Immature natural killer cell (primary cell): ENCODE measurements at regions not wholly inside any gene's neighbourhood (a gene's known extent, or its start where the extent isn't known, plus 50 kb on each side); places are given as distances from the start of the nearest gene placed in this dataset.

Experiments used
- DNase-seq, 3 donors: peaks; one replicate each; pipeline ENCODE4 v3.0.0; 2022; ENCODE audit warnings: mixed read lengths in 1 of 3
- H3K27ac Mint-ChIP-seq, 6 donors: one replicate each; pipeline ENCODE4 v1.8.0; 2020; ENCODE audit warnings: mixed read lengths in 6 of 6, mild to moderate bottlenecking in 5 of 6, inconsistent platforms in 4 of 6, moderate library complexity in 3 of 6
- H3K27me3 Mint-ChIP-seq, 3 donors: one replicate each; pipeline ENCODE4 v1.8.0; 2020 to 2021; ENCODE audit warnings: low read depth in 3 of 3, mild to moderate bottlenecking in 3 of 3, mixed read lengths in 3 of 3, moderate library complexity in 3 of 3, inconsistent platforms in 1 of 3
- H3K36me3 Mint-ChIP-seq, 3 donors: one replicate each; pipeline ENCODE4 v1.8.0; 2020; ENCODE audit warnings: mixed read lengths in 3 of 3, inconsistent platforms in 2 of 3, mild to moderate bottlenecking in 2 of 3
- H3K4me1 Mint-ChIP-seq, 2 donors: one replicate each; pipeline ENCODE4 v1.8.0; 2020; ENCODE audit warnings: inconsistent platforms in 2 of 2, mild to moderate bottlenecking in 2 of 2, mixed read lengths in 2 of 2, moderate library complexity in 1 of 2
- H3K4me3 Mint-ChIP-seq, 5 donors: one replicate each; pipeline ENCODE4 v1.8.0; 2020; ENCODE audit warnings: mild to moderate bottlenecking in 5 of 5, mixed read lengths in 5 of 5, inconsistent platforms in 3 of 5, moderate library complexity in 3 of 5
- H3K9me3 Mint-ChIP-seq, 6 donors: one replicate each; pipeline ENCODE4 v1.8.0; 2020; ENCODE audit warnings: mild to moderate bottlenecking in 6 of 6, mixed read lengths in 6 of 6, inconsistent platforms in 4 of 6, moderate library complexity in 3 of 6

DNA sequence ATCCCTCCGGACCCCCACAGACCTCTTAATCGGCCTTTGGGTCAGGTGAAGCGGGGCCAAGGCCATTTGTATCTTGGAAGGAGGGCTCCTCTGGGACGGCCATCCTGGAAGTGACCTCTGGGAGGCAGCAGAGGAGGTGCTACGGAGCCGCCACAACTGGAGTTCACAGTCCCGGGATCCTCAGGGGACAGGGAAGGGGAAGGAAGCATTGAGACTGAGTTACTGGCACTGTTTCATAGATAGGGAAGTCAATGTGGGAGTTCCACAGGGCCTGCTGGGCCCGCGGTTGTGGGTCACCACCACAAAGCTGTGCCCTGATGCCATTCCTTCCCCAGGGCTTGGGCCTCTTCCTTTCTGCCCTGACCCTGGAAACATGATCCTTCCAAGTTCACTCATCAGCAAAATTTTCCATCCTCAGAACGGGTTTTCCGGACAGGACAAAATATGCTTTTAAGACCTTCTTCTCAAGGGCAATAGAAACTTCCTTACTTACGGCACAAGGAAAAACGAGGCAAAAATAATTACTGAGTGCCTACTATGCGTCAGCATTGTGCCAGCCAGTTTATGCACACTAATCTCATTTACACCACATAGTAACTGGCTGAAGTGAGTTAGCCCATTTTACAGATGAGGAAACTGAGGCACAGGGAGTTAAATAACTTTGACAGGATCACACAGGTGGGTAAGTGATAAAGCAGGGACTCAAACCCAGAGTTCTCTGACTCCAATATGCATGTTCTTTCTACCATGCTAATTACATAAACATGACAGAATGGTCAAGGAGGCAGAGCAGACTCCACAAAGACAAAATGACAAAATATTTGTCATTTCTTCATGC, 143.8 kb downstream of the UNC5CL start:
- Mint-ChIP-seq H3K9me3 (no peaks in the 10 kb centered on the region), H3K27me3 (peaks cover 2 to 11% (median 5%) of the 10 kb centered on the region in 3 donors), H3K27ac (no peak overlapping the region), H3K36me3 (no peaks in the 10 kb centered on the region), H3K4me3 (no peak overlapping the region), H3K4me1 (no peaks in the 10 kb centered on the region)
- DNase-seq: no peak

DNA sequence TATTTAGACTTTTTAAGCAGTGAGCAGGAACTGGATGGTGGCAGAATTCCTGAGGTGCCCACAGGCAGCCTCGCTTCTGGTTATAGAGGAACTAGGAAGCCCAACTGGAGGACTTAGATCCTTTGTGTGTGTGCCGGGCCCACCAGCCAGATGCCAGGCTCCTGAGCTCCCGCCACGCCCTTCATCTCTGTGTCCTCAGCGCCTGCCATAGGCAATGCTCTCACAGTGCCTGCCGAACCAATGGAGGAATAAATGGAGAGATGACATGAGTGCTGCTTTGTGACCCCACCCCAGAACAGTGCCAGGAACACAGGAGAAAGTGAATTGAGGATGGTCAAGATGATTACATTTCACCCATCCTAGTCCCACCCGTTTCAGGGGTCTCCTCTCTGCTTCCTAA, 146.0 kb downstream of the UNC5CL start:
- Mint-ChIP-seq H3K4me3 (no peak overlapping the region), H3K27ac (no peak overlapping the region), H3K4me1 (no peaks in the 10 kb centered on the region), H3K9me3 (no peaks in the 10 kb centered on the region), H3K36me3 (no peaks in the 10 kb centered on the region), H3K27me3 (peaks cover 2 to 9% (median 7%) of the 10 kb centered on the region in 3 donors)
- DNase-seq: no peak

DNA sequence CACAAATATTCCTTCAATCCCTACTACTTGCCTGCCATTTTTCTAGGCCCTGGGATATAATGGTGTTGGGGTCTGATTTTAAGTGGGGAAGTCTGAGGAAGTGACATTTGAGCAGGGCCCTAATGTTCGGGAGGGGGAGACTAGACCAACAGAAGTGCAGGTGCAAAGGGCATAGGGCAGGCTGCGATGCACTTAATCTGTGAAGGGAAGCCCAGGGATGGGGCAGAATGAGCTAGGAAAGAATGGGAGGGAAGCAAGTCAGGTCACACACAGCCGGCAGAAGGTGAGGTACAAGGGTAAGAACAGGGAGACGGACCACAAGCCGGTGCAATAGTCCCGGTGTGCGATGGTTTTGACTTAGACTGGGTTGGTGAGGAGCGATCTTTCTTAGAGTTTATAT, 146.8 kb downstream of the UNC5CL start:
- Mint-ChIP-seq H3K4me1 (no peaks in the 10 kb centered on the region), H3K27ac (no peak overlapping the region), H3K27me3 (peaks cover under 1 to 7% (median 7%) of the 10 kb centered on the region in 3 donors), H3K4me3 (no peak overlapping the region), H3K36me3 (no peaks in the 10 kb centered on the region), H3K9me3 (no peaks in the 10 kb centered on the region)
- DNase-seq: no peak

DNA sequence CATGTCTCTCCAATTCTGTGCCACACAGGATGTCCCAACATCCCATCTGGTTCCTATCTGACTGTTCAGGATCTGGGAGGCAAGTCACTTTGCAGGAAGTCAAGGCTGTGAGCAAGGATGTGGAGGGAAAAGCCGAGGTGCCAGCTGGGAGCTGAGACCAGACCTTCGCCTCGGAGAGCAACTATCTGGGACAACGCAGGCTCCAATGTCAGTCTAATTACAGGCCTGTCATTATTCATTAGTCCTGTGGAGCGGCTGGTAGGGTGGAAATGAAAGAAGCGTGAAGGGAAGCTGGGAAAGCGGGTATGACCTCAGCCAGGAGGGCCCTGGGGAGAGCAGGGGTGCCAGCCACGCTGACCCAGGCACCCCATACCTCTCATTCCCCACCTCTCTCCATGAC, 147.3 kb downstream of the UNC5CL start:
- Mint-ChIP-seq H3K9me3 (no peaks in the 10 kb centered on the region), H3K4me1 (no peaks in the 10 kb centered on the region), H3K4me3 (no peak overlapping the region), H3K36me3 (no peaks in the 10 kb centered on the region), H3K27me3 (peaks cover 0 to 8% (median 6%) of the 10 kb centered on the region in 3 donors), H3K27ac (no peak overlapping the region)
- DNase-seq: no peak

DNA sequence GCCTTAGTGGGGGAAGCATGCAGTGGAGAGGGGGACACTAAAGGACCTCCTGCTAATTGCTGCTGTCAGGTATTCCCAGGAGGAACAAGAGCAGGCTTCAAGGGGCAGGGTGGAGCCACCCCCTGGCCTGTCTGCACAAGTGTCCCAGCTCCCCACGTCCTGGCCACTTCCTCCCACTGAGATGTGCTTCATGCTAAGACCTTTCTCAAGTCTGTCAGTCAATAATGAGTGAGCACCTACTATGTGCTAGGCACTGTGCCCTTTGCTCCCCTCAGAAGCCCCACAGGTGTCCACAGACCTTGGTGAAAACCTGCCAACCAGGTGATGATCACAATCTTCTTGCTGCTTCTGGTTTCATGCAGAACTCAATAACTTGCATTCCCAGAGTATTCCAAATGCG, 147.9 kb downstream of the UNC5CL start:
- no peak for DNase-seq
- peaks cover 2 to 9% (median 6%) of the 10 kb centered on the region in 3 donors for H3K27me3 Mint-ChIP-seq
- H3K4me1 Mint-ChIP-seq: no peaks in the 10 kb centered on the region
- H3K36me3 Mint-ChIP-seq: no peaks in the 10 kb centered on the region
- H3K4me3 Mint-ChIP-seq: no peak overlapping the region
- no peaks in the 10 kb centered on the region for H3K9me3 Mint-ChIP-seq
- no peak overlapping the region for H3K27ac Mint-ChIP-seq

DNA sequence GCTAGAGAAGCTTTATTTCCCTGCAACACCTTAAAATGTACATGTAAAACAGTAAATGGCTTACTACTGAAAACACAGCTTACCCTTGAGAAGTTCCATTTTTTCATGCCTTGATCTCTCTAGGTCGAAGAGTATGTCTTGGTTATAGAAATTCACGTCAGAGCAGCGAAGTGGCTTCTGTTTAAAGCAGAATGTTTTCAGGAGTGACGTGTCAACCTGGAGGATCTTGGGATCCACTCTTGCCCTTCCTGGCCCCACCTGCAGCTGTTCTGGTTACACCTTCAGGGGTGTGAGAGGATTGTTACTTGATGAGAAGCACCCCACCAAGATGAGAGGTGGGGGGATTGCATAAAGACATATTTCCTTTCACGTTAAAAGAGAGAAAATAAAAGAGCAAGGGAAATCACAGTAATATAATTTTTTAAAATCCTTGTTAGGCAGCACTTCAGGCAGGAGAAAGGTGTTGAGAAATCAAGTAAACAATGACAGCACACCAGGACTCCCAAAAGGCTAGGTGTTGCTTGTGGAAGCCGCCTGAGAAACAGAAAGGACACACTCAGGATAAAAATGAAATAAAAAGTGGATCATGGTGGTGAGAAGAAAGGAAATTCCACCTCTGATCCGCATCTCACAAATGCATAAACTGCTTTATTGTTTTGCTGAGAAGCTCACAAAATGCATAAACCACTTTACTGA, 149.7 kb downstream of the UNC5CL start:
- no peak overlapping the region for H3K4me3 Mint-ChIP-seq
- no peaks in the 10 kb centered on the region for H3K9me3 Mint-ChIP-seq
- H3K36me3 Mint-ChIP-seq: no peaks in the 10 kb centered on the region
- DNase-seq: no peak
- H3K27ac Mint-ChIP-seq: no peak overlapping the region
- H3K4me1 Mint-ChIP-seq: no peaks in the 10 kb centered on the region
- H3K27me3 Mint-ChIP-seq: peaks cover 2 to 7% (median 6%) of the 10 kb centered on the region in 3 donors

DNA sequence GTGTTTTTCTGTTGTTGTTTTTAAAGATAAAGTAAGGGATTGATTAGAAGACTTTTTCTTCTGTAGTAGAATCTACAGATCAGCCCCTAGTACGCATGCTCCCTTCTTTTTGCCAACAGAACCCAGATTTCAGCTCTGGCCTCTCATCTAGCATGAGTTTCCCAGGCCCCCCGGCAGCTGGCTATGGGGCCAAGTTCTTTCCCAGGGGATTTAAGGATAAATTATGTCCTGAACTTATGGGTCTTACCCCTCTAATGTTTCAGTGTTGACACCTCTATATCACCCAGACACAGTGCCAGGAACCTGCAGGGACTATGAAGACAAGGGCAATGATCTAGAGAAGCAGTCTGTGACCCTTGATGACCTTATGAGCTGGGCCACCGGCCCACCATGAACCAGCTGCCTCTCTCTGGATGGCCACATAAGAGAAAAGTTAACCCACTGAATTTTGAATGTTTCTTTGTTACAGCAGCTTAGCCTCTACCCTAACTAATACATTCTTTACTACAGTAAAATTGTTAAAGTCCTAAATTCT, 150.5 kb downstream of the UNC5CL start:
- Mint-ChIP-seq H3K27me3 (peaks cover 2 to 9% (median 7%) of the 10 kb centered on the region in 3 donors), H3K4me1 (no peaks in the 10 kb centered on the region), H3K4me3 (no peak overlapping the region), H3K36me3 (no peaks in the 10 kb centered on the region), H3K9me3 (no peaks in the 10 kb centered on the region), H3K27ac (no peak overlapping the region)
- DNase-seq: no peak

DNA sequence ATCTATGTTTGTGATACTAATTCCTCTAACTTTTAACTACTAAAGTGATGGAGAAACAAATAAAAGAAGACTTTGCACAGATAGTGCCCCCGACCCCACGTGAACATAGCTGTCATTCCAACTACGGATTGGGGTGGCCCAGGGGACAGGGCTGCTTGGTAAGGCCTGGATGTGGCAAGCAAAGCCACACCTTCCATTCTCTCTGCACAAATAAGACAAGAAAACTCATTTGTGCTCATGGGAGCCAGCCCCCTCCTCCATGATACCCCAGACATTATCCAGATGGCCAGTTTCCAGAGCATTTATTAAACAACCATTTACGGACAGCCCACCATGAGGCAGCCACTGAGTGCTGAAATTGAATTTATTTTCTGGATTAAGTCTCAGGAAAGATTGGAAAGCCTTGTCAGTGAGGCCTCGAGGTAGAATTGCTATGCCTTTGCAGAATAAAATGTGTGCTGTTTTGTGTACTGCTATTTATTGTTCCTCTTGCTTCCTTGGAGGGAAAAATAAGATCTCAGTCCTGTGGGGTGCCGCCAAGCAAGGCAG, 151.2 kb downstream of the UNC5CL start:
- H3K27me3 Mint-ChIP-seq: peaks cover 2 to 9% (median 7%) of the 10 kb centered on the region in 3 donors
- H3K27ac Mint-ChIP-seq: no peak overlapping the region
- H3K9me3 Mint-ChIP-seq: no peaks in the 10 kb centered on the region
- no peaks in the 10 kb centered on the region for H3K4me1 Mint-ChIP-seq
- no peak overlapping the region for H3K4me3 Mint-ChIP-seq
- H3K36me3 Mint-ChIP-seq: no peaks in the 10 kb centered on the region
- no peak for DNase-seq

DNA sequence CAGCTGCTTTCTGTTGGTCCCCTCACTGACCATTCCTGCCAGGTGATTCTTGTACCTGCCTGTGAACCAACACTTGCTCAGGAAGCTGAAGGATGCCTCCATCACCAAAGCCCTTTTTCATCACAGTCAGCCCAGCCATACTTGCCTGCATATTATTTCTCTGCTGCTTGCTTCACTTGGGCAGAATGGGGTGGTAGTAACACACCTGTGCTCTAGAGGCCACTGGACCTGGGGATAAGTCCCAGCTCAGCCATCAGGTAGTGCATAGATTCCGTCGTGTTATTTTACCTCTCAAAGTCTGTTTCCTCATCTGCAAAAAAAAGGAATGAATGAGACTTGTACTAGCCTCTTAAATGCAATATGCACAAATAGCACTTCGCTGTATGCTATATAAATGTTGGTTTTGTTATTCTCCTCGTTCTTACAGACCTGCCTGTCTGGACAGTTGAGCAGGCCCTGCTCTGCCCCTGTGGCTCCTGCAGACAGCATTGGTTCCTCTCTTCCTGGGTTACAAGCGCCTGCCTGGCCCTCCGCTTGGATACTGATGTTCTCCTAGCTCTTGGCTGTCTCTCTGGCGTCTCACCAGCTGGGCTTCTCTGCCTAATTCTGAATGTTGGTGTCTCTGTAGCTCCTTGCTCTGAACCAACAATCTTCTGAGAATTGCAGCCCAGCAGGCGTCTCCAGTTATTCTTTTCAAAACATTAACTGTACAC, 151.8 kb downstream of the UNC5CL start:
- H3K27ac Mint-ChIP-seq: no peak overlapping the region
- H3K9me3 Mint-ChIP-seq: no peaks in the 10 kb centered on the region
- peaks cover 2 to 9% (median 7%) of the 10 kb centered on the region in 3 donors for H3K27me3 Mint-ChIP-seq
- H3K4me3 Mint-ChIP-seq: no peak overlapping the region
- no peaks in the 10 kb centered on the region for H3K4me1 Mint-ChIP-seq
- no peak for DNase-seq
- no peaks in the 10 kb centered on the region for H3K36me3 Mint-ChIP-seq

DNA sequence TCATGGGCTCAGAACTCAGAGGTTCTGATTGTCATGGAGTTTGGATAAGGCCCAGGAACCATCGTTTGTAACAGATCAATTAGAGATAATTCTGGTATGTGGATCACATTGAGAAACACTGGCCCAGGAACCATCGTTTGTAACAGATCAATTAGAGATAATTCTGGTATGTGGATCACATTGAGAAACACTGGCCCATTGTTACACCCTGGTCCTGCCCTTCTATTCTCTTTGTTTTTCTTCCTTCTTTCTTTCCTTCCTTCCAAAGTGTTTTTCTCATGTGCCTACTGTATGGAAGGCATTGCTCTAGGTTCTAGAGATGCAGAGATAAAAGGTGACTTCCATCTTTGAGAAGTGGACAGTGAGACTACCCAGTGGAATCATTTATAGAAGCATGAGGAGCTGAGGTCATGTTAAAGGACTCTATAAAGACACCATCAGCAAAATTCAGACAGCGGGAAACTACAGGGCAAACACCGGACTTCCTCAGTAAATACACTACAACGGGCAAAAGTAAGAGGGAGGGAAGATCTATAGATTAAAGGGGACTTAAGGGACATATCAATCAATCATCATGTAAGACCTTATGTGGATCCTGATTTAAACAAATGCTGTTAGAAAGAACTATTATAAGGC, 153.8 kb downstream of the UNC5CL start:
- no peak overlapping the region for H3K4me3 Mint-ChIP-seq
- H3K27me3 Mint-ChIP-seq: peaks cover 2 to 10% (median 6%) of the 10 kb centered on the region in 3 donors
- DNase-seq: no peak
- peaks cover 3 to 6% of the 10 kb centered on the region in 2 donors for H3K4me1 Mint-ChIP-seq
- no peaks in the 10 kb centered on the region for H3K36me3 Mint-ChIP-seq
- no peak overlapping the region for H3K27ac Mint-ChIP-seq
- no peaks in the 10 kb centered on the region for H3K9me3 Mint-ChIP-seq

DNA sequence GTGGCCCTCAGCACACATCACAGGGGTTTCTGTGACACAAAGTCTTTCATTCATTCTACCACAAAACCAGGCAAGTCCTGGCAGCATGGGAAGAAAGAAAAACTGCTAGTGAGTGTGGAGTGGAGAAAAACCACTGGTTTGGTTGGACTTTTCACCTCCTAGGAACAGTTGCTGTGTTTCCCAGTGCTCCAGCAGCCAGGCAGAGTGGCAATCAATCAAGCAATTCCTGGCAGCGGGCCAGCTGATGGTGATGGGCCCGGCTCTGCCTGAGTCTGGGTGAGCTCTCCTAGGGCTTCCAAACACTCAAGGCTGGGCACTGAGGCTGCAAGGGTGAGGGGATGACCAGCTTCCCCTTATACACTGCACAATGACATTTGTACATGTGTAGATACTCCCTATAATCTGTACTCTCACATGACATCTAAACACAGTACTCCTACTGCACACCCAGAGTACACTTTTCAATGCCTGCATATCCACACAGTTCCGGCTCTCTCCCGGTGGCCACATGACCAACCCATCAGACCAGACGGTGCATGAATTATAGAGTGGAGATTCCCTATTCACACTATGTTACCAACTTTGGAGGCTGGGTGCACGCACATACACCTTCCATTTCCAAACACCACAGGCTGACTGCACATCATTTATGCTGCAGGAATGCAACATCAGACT, 156.6 kb downstream of the UNC5CL start:
- no peak overlapping the region for H3K27ac Mint-ChIP-seq
- H3K27me3 Mint-ChIP-seq: peaks cover 3 to 8% (median 3%) of the 10 kb centered on the region in 3 donors
- peaks cover 3 to 6% of the 10 kb centered on the region in 2 donors for H3K4me1 Mint-ChIP-seq
- H3K9me3 Mint-ChIP-seq: no peaks in the 10 kb centered on the region
- H3K4me3 Mint-ChIP-seq: no peak overlapping the region
- no peaks in the 10 kb centered on the region for H3K36me3 Mint-ChIP-seq
- no peak for DNase-seq

DNA sequence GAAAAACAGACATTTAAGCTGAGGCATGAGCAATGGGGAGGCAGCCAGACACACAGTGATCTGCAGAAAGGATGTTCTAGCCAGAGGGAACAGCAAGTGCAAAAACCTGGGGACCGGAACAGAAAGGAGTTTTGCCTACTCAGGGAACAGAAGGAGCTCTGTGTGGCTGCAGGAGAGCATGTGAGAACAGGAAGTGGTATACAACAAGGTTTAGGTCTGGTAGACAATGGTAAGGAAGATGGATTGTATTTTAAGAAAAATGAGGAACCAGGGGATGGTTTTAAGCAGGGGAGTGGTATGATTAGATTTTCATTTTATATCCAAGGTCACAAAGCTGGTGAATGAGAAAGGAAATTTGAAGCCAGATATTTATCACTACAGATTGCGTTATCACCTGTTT, 157.5 kb downstream of the UNC5CL start:
- H3K27ac Mint-ChIP-seq: no peak overlapping the region
- H3K4me1 Mint-ChIP-seq: peaks cover 3 to 6% of the 10 kb centered on the region in 2 donors
- no peak overlapping the region for H3K4me3 Mint-ChIP-seq
- no peaks in the 10 kb centered on the region for H3K9me3 Mint-ChIP-seq
- no peak for DNase-seq
- H3K27me3 Mint-ChIP-seq: peaks cover 4 to 7% (median 5%) of the 10 kb centered on the region in 3 donors
- H3K36me3 Mint-ChIP-seq: no peaks in the 10 kb centered on the region

DNA sequence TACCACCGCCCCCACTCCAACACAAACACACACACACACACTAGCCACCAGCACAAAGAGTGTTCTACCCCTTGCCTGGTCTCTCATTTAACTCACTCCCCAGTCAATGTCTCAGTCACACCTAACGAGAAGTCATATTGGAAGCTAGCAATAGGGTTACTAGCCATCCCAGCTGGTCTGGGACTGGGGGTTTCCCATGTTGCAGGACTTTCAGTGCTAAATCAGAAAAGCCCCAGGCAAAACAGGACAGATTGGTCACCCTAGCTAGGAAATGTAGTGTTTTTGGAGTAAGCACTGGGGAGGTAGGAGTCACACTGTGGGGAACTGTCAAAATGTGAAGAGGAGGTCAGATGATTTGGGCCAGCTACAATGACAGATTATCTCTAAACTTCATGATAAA, 158.1 kb downstream of the UNC5CL start:
- DNase-seq: no peak
- no peak overlapping the region for H3K27ac Mint-ChIP-seq
- peaks cover 3 to 7% (median 6%) of the 10 kb centered on the region in 3 donors for H3K27me3 Mint-ChIP-seq
- H3K4me3 Mint-ChIP-seq: no peak overlapping the region
- no peaks in the 10 kb centered on the region for H3K36me3 Mint-ChIP-seq
- H3K9me3 Mint-ChIP-seq: no peaks in the 10 kb centered on the region
- H3K4me1 Mint-ChIP-seq: peaks cover 3 to 6% of the 10 kb centered on the region in 2 donors
